ENCODE measurements at regions not wholly inside any gene's neighbourhood (a gene's known extent, or its start where the extent isn't known, plus 50 kb on each side); places are given as distances from the start of the nearest gene placed in this dataset.
A peak's percentile ranks its signal among the peaks of the same experiment; 100 is the strongest.

- DNase-seq, result no peak
Measured at GRCh38 chr2:241943209-241943850, 73.8 kb downstream of the RTP5 start.

GRCh38 chr2:241943961-241944575 is 74.5 kb downstream of the RTP5 start:
- no peak for DNase-seq

GRCh38 chr2:241944821-241945220 is 75.3 kb downstream of the RTP5 start:
- DNase-seq, result no peak

- DNase-seq, result no peak
Measured at GRCh38 chr2:241945311-241945710, 75.8 kb downstream of the RTP5 start.

GRCh38 chr2:241945803-241946202 is 76.3 kb downstream of the RTP5 start:
- DNase-seq, result no peak

- DNase-seq, result no peak
Measured at GRCh38 chr2:241946306-241947003, 76.9 kb downstream of the RTP5 start.

GRCh38 chr2:241947004-241947350 is 77.4 kb downstream of the RTP5 start:
- DNase-seq, result no peak

GRCh38 chr2:241947401-241947800 is 77.9 kb downstream of the RTP5 start:
- no peak for DNase-seq

- DNase-seq, result no peak
Measured at GRCh38 chr2:241947876-241948275, 78.3 kb downstream of the RTP5 start.

- no peak for DNase-seq
Measured at GRCh38 chr2:241948299-241948897, 78.9 kb downstream of the RTP5 start.

- no peak for DNase-seq
Measured at GRCh38 chr2:241948901-241949735, 79.6 kb downstream of the RTP5 start.

- DNase-seq, result no peak
Measured at GRCh38 chr2:241949736-241950412, 80.3 kb downstream of the RTP5 start.

- DNase-seq, result peak; percentile 28
Measured at GRCh38 chr2:241950413-241951315, 81.1 kb downstream of the RTP5 start.

- no peak for DNase-seq
Measured at GRCh38 chr2:241951316-241951700, 81.8 kb downstream of the RTP5 start.

- no peak for DNase-seq
Measured at GRCh38 chr2:241951920-241952319, 82.4 kb downstream of the RTP5 start.

GRCh38 chr2:241952816-241953215 is 83.3 kb downstream of the RTP5 start:
- DNase-seq, result no peak

GRCh38 chr2:241953324-241953928 is 83.9 kb downstream of the RTP5 start:
- no peak for DNase-seq

- no peak for DNase-seq
Measured at GRCh38 chr2:241956521-241957110, 87.1 kb downstream of the RTP5 start.

- DNase-seq, result no peak
Measured at GRCh38 chr2:241957276-241957675, 87.7 kb downstream of the RTP5 start.

- no peak for DNase-seq
Measured at GRCh38 chr2:241958818-241959545, 89.5 kb downstream of the RTP5 start.
